A549 (cell line): ENCODE measurements at regions not wholly inside any gene's neighbourhood (a gene's known extent, or its start where the extent isn't known, plus 50 kb on each side); places are given as distances from the start of the nearest gene placed in this dataset.

Source experiments
- CTCF ChIP-seq: fragments of >200 bp; sonication (Bioruptor Twin); formaldehyde crosslinking; IDR thresholded peaks from 3 replicates; pipeline ENCODE4 v1.5.1; 2016
- RAD21 ChIP-seq, 2 experiments: fragments of >200 bp in 1 of 2; sonication (Bioruptor Twin) in 1 of 2; formaldehyde crosslinking in 1 of 2; IDR thresholded peaks in 1 of 2; conservative IDR thresholded peaks in 1 of 2; 2 replicates in 1 of 2; 3 replicates in 1 of 2; pipeline ENCODE4 v1.6.1; 2012 to 2018; ENCODE audit warnings: inconsistent platforms in 1 of 2

- TF ChIP-seq CTCF, result no peak
- no peak for TF ChIP-seq RAD21 (conservative IDR thresholded peaks at IDR 0.05 in 1 of 2, IDR thresholded peaks at IDR 0.05 in 1 of 2)
Measured at GRCh38 chr6:163741743-163742363, 327.3 kb downstream of the QKI start.
